Stimulated activated naive CD4-positive, alpha-beta T cell (primary cell): ENCODE measurements at regions not wholly inside any gene's neighbourhood (a gene's known extent, or its start where the extent isn't known, plus 50 kb on each side); places are given as distances from the start of the nearest gene placed in this dataset.

Experiments used
- DNase-seq, 6 experiments: peaks; one replicate each; lab custom pipeline; 2025; lab: John Stamatoyannopoulos, UW

- DNase-seq: no peak
Measured at GRCh38 chr15:38046257-38047051, 112.0 kb downstream of the TMCO5A start.

GRCh38 chr15:38048001-38048455 lies 113.6 kb downstream of the TMCO5A start:
- no peak for DNase-seq

GRCh38 chr15:38049891-38050290 lies 115.5 kb downstream of the TMCO5A start:
- DNase-seq: no peak

- no peak for DNase-seq
Measured at GRCh38 chr15:38050529-38051448, 116.3 kb downstream of the TMCO5A start.

- DNase-seq: no peak
Measured at GRCh38 chr15:38053205-38053604, 118.8 kb downstream of the TMCO5A start.

- no peak for DNase-seq
Measured at GRCh38 chr15:38053776-38054175, 119.3 kb downstream of the TMCO5A start.

GRCh38 chr15:38054488-38054887 lies 120.0 kb downstream of the TMCO5A start:
- no peak for DNase-seq

GRCh38 chr15:38058596-38059075 lies 124.2 kb downstream of the TMCO5A start:
- no peak for DNase-seq

- DNase-seq: no peak
Measured at GRCh38 chr15:38059665-38060064, 125.2 kb downstream of the TMCO5A start.

GRCh38 chr15:38061856-38062649 lies 127.6 kb downstream of the TMCO5A start:
- no peak for DNase-seq

- no peak for DNase-seq
Measured at GRCh38 chr15:38062696-38063095, 128.3 kb downstream of the TMCO5A start.

GRCh38 chr15:38065721-38066345 lies 131.4 kb downstream of the TMCO5A start:
- no peak for DNase-seq

- no peak for DNase-seq
Measured at GRCh38 chr15:38066612-38067011, 132.2 kb downstream of the TMCO5A start.

GRCh38 chr15:38068626-38069391 lies 134.4 kb downstream of the TMCO5A start:
- no peak for DNase-seq

GRCh38 chr15:38069511-38070011 lies 135.1 kb downstream of the TMCO5A start:
- no peak for DNase-seq

- no peak for DNase-seq
Measured at GRCh38 chr15:38070778-38071177, 136.3 kb downstream of the TMCO5A start.

GRCh38 chr15:38071211-38071972 lies 137.0 kb downstream of the TMCO5A start:
- no peak for DNase-seq

GRCh38 chr15:38072007-38072347 lies 137.5 kb downstream of the TMCO5A start:
- no peak for DNase-seq

- DNase-seq: no peak
Measured at GRCh38 chr15:38072348-38073177, 138.1 kb downstream of the TMCO5A start.
